ENCODE measurements at regions not wholly inside any gene's neighbourhood (a gene's known extent, or its start where the extent isn't known, plus 50 kb on each side); places are given as distances from the start of the nearest gene placed in this dataset.

DNA sequence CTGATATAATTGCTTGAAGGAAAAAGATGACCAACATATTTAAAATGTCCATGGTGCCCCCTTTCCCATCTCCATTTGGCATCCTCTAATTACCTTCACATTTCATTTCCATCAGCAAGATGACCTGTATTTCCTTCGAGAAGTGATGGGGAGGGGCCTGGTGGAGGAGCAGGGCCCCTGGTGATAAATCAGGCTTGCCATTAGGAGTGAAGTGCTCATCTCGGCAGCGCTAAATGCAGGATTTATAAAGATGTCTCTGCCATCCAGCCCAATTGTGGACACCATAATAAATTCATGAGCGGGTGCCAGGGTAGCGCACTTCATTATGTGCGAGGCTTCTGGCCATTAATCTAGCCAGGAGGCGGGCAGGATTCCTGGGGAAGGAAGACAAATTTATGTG, 101.5 kb upstream of the IRX6 start:
- TF ChIP-seq, protein P1, sequence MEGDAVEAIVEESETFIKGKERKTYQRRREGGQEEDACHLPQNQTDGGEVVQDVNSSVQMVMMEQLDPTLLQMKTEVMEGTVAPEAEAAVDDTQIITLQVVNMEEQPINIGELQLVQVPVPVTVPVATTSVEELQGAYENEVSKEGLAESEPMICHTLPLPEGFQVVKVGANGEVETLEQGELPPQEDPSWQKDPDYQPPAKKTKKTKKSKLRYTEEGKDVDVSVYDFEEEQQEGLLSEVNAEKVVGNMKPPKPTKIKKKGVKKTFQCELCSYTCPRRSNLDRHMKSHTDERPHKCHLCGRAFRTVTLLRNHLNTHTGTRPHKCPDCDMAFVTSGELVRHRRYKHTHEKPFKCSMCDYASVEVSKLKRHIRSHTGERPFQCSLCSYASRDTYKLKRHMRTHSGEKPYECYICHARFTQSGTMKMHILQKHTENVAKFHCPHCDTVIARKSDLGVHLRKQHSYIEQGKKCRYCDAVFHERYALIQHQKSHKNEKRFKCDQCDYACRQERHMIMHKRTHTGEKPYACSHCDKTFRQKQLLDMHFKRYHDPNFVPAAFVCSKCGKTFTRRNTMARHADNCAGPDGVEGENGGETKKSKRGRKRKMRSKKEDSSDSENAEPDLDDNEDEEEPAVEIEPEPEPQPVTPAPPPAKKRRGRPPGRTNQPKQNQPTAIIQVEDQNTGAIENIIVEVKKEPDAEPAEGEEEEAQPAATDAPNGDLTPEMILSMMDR (conservative IDR thresholded peaks at IDR 0.05; ENCODE audit: low read depth, low read length), result no peak
- no peak for DNase-seq (ENCODE audit: low read depth)
- no peak overlapping the region for H3K4me3 ChIP-seq (ENCODE audit: low read depth, low read length)

DNA sequence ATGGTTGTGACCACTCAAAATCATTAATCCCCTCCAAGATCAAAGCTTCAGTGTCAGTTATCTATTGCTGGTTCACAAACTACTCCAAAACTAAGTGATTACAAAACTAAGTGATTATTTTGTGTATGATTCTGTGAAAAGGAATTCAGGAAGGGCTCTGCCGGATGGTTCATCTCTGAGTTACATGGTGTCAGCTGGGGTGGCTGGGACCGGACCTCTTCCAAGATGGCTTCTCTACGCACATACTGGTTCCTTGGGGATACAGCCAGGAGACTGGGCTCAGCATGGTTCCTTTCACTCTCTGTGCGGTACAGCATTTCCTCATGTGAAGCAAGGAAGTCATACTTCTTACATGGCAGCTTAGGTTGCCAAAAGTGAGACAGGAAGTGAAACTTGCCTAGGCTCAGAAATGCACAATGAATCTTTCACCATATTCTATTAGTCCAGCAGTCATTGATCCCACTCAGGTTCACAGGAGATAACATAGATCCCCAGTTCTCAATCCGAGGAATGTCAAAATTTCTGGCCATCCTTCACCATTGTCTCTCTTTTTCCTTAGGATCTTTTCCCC, 97.9 kb upstream of the IRX6 start:
- TF ChIP-seq, protein P1 (conservative IDR thresholded peaks at IDR 0.05; ENCODE audit: low read depth, low read length), result no peak
- no peak overlapping the region for H3K4me3 ChIP-seq (ENCODE audit: low read depth, low read length)
- no peak for DNase-seq (ENCODE audit: low read depth)

DNA sequence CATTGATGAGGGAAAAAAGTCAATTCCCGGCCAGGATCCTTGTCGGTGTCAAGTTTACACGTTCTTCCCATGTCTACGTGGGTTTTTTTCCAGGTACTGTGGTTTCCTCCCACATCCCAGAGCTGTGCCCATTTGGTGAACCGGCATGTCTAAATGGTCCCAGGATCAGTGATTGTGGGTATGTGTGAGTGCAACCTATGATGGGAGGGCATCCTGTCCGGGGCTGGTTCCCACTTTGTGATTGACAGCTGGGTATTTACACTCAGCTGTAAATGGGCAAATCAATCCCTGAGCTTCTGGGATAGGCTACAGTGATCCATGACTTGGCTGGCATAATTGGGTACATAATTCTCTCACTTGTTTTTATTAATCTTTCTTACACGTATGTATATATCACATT, 91.2 kb upstream of the IRX6 start:
- DNase-seq (ENCODE audit: low read depth), result no peak
- H3K4me3 ChIP-seq (ENCODE audit: low read depth, low read length), result no peak overlapping the region
- TF ChIP-seq, protein P1 (conservative IDR thresholded peaks at IDR 0.05; ENCODE audit: low read depth, low read length), result no peak

DNA sequence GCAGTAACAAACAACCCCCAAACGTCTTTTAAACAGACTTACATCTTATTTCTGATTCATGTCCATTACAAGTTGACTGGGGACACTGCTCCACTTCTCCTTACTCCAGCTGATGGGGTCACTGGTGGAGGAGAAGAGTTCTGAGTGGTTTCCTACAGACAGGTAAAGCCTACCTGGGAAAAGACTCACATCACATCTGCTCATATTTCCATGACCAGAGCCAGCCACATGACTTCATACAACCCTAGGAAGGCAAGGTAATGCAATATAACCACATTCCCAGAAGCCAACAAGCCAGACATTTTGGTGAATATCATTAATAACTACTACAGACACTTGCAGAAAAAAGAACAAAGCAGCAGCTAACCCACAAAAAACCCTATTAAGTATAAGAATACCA, 90.5 kb upstream of the IRX6 start:
- H3K4me3 ChIP-seq (ENCODE audit: low read depth, low read length), result no peak overlapping the region
- no peak for DNase-seq (ENCODE audit: low read depth)
- TF ChIP-seq, protein P1 (conservative IDR thresholded peaks at IDR 0.05; ENCODE audit: low read depth, low read length), result no peak

DNA sequence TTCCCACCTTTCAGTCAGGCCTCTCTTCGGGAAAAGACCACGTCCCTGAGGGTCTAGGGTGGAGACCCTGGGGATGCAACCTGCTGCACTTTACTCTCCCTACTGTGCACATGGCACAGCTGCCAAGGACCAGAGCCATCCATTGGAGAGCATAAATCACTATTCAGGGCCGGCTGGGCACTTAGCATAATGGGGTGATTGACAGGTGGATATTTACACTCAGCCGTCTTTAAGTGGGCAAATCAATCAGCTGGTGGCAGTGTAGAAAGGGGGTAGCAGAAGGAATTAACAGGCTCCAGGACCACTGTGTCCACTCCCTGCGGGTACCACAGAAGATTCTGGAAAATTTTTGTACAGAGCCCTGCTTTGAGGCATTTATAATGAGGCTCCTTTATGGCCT, 87.3 kb upstream of the IRX6 start:
- TF ChIP-seq, protein P1 (conservative IDR thresholded peaks at IDR 0.05; ENCODE audit: low read depth, low read length), result no peak
- H3K4me3 ChIP-seq (ENCODE audit: low read depth, low read length), result no peak overlapping the region
- DNase-seq (ENCODE audit: low read depth), result no peak

DNA sequence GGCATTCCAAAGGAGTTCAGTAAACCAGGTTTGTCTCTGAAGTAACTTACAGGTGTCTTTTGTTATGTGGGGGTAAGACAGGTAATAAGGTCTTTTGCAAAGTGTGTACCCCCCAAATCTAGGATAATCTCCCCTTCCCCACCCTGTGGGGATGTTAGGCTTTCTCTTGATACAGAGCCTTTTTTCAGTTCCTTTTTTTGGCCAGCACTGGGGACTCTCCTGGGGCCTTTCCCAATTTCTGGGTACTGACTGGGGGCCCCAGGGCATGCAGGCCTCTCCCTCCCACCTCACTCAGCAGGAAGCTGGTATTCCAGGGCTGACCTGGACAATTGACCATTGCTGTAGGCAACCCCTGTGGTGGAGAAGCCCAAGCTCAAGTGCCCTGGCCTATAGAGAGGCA, 84.3 kb upstream of the IRX6 start:
- TF ChIP-seq, protein P1 (conservative IDR thresholded peaks at IDR 0.05; ENCODE audit: low read depth, low read length), result no peak
- no peak overlapping the region for H3K4me3 ChIP-seq (ENCODE audit: low read depth, low read length)
- DNase-seq (ENCODE audit: low read depth), result no peak

DNA sequence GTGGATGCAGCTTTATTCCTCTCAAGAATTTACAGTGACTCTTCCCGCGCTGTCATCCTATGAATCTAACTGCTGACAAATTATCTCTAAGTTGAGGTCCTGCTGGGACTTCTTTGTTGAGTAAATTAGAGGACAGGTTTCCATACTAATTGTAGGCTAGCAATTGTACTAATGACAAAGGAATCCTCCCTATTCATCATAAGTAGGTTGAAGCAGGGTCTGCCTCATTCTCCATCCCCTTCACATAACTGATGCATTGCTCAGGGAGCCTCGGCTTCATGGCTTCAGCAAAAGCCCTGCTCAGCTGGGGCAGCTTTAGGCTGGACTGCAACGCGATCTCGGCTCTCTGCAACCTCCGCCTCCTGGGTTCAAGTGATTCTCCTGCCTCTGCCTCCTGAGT, 83.1 kb upstream of the IRX6 start:
- H3K4me3 ChIP-seq (ENCODE audit: low read depth, low read length), result no peak overlapping the region
- TF ChIP-seq, protein P1 (conservative IDR thresholded peaks at IDR 0.05; ENCODE audit: low read depth, low read length), result no peak
- no peak for DNase-seq (ENCODE audit: low read depth)
